HG03432 (cell line): ENCODE measurements at regions not wholly inside any gene's neighbourhood (a gene's known extent, or its start where the extent isn't known, plus 50 kb on each side); places are given as distances from the start of the nearest gene placed in this dataset.
"Not testable (repeated sequence)": the region's sequence is repeated elsewhere in the genome, so short reads cannot be mapped to it uniquely, and the experiment has no call there.

Experiments used
- ATAC-seq: cut with Tn5 transposase; IDR thresholded peaks from one replicate; pipeline ENCODE4 v1.9.1; 2021; ENCODE audit warnings: mild to moderate bottlenecking, moderate library complexity; ENCODE audit not compliant: unreplicated experiment

GRCh38 chr4:118585015-118585414, 100.2 kb upstream of the METTL14 start:
- no peak for ATAC-seq

GRCh38 chr4:118586357-118586790, 98.8 kb upstream of the METTL14 start:
- no peak for ATAC-seq

GRCh38 chr4:118587116-118587831, 97.9 kb upstream of the METTL14 start:
- ATAC-seq: no peak

- ATAC-seq: no peak
Observed at GRCh38 chr4:118587946-118588345, 97.2 kb upstream of the METTL14 start.

- ATAC-seq: no peak
Observed at GRCh38 chr4:118589471-118590055, 95.6 kb upstream of the METTL14 start.

GRCh38 chr4:118591339-118592046, 93.7 kb upstream of the METTL14 start:
- ATAC-seq: peak; percentile 98

GRCh38 chr4:118592289-118592688, 92.9 kb upstream of the METTL14 start:
- not testable (repeated sequence) for ATAC-seq

GRCh38 chr4:118595883-118596282, 89.3 kb upstream of the METTL14 start:
- not testable (repeated sequence) for ATAC-seq

- not testable (repeated sequence) for ATAC-seq
Observed at GRCh38 chr4:118625097-118625496, 60.1 kb upstream of the METTL14 start.

GRCh38 chr4:118629697-118630096, 55.5 kb upstream of the METTL14 start:
- not testable (repeated sequence) for ATAC-seq

- ATAC-seq: not testable (repeated sequence)
Observed at GRCh38 chr4:118630897-118631296, 54.3 kb upstream of the METTL14 start.

GRCh38 chr4:118631321-118632050, 53.7 kb upstream of the METTL14 start:
- not testable (repeated sequence) for ATAC-seq

GRCh38 chr4:118633476-118633875, 51.7 kb upstream of the METTL14 start:
- not testable (repeated sequence) for ATAC-seq

- not testable (repeated sequence) for ATAC-seq
Observed at GRCh38 chr4:118634126-118634875, 50.9 kb upstream of the METTL14 start.
